DMS153 (cell line): ENCODE measurements at regions not wholly inside any gene's neighbourhood (a gene's known extent, or its start where the extent isn't known, plus 50 kb on each side); places are given as distances from the start of the nearest gene placed in this dataset.
"Not testable (repeated sequence)": the region's sequence is repeated elsewhere in the genome, so short reads cannot be mapped to it uniquely, and the experiment has no call there.

Experiments used
- DNase-seq: peaks from one replicate; lab custom pipeline; 2025; lab: John Stamatoyannopoulos, UW

GRCh38 chr6:156601152-156602065 is 175.8 kb upstream of the ARID1B start:
- DNase-seq: no peak

GRCh38 chr6:156600678-156601077 is 176.5 kb upstream of the ARID1B start:
- no peak for DNase-seq

GRCh38 chr6:156599978-156600590 is 177.1 kb upstream of the ARID1B start:
- DNase-seq: no peak

- no peak for DNase-seq
These were observed 177.8 kb upstream of the ARID1B start for GRCh38 chr6:156599366-156599765.

GRCh38 chr6:156598855-156599180 is 178.4 kb upstream of the ARID1B start:
- no peak for DNase-seq

GRCh38 chr6:156598071-156598854 is 178.9 kb upstream of the ARID1B start:
- DNase-seq: no peak

- no peak for DNase-seq
These were observed 180.1 kb upstream of the ARID1B start for GRCh38 chr6:156597095-156597494.

- DNase-seq: no peak
These were observed 181.7 kb upstream of the ARID1B start for GRCh38 chr6:156595476-156595875.

GRCh38 chr6:156593893-156594292 is 183.3 kb upstream of the ARID1B start:
- no peak for DNase-seq

- DNase-seq: no peak
These were observed 184.1 kb upstream of the ARID1B start for GRCh38 chr6:156593127-156593526.

- DNase-seq: no peak
These were observed 186.7 kb upstream of the ARID1B start for GRCh38 chr6:156590482-156590881.

- no peak for DNase-seq
These were observed 187.9 kb upstream of the ARID1B start for GRCh38 chr6:156589281-156589680.

GRCh38 chr6:156587751-156588301 is 189.4 kb upstream of the ARID1B start:
- no peak for DNase-seq

- DNase-seq: no peak
These were observed 190.1 kb upstream of the ARID1B start for GRCh38 chr6:156587071-156587470.

GRCh38 chr6:156585859-156586258 is 191.3 kb upstream of the ARID1B start:
- DNase-seq: peak; percentile 10

- not testable (repeated sequence) for DNase-seq
These were observed 193.1 kb upstream of the ARID1B start for GRCh38 chr6:156584121-156584520.

- no peak for DNase-seq
These were observed 194.1 kb upstream of the ARID1B start for GRCh38 chr6:156583083-156583482.

- peak; percentile 94 for DNase-seq
These were observed 194.6 kb upstream of the ARID1B start for GRCh38 chr6:156582509-156582992.

- no peak for DNase-seq
These were observed 197.6 kb upstream of the ARID1B start for GRCh38 chr6:156579564-156579963.

- no peak for DNase-seq
These were observed 199.4 kb upstream of the ARID1B start for GRCh38 chr6:156577749-156578148.

- DNase-seq: no peak
These were observed 201.8 kb upstream of the ARID1B start for GRCh38 chr6:156575361-156575760.

- no peak for DNase-seq
These were observed 212.4 kb upstream of the ARID1B start for GRCh38 chr6:156564807-156565149.
